Osteoblast (primary cell): ENCODE measurements at regions not wholly inside any gene's neighbourhood (a gene's known extent, or its start where the extent isn't known, plus 50 kb on each side); places are given as distances from the start of the nearest gene placed in this dataset.
A peak's percentile ranks its signal among the peaks of the same experiment; 100 is the strongest.

ENCODE experiments used
- DNase-seq: peaks from one replicate; pipeline ENCODE4 v3.0.0; 2011; ENCODE audit warnings: low spot score, mixed read lengths; ENCODE audit not compliant: insufficient read length; ENCODE audit errors: missing footprints
- H2AFZ ChIP-seq: 2 replicates; pipeline ENCODE4 v1.6.0; 2011; ENCODE audit warnings: mild to moderate bottlenecking, low read length
- H3K27ac ChIP-seq: 2 replicates; pipeline ENCODE4 v1.5.1; 2011; ENCODE audit warnings: mild to moderate bottlenecking, low read depth, low read length, moderate library complexity
- H3K27me3 ChIP-seq: 2 replicates; pipeline ENCODE4 v1.6.0; 2012; ENCODE audit warnings: mild to moderate bottlenecking, control low read depth, inconsistent platforms, low read length, moderate library complexity; ENCODE audit not compliant: insufficient read depth
- H3K36me3 ChIP-seq: 2 replicates; pipeline ENCODE4 v1.5.1; 2011; ENCODE audit warnings: mild to moderate bottlenecking, low read length, control low read depth, moderate library complexity; ENCODE audit not compliant: insufficient read depth
- H3K4me1 ChIP-seq: 2 replicates; pipeline ENCODE4 v1.5.1; 2011; ENCODE audit warnings: mild to moderate bottlenecking, low read length, control low read depth, moderate library complexity; ENCODE audit not compliant: insufficient read depth
- H3K4me2 ChIP-seq: 2 replicates; pipeline ENCODE4 v1.6.0; 2011; ENCODE audit warnings: mild to moderate bottlenecking, low read length; ENCODE audit not compliant: insufficient read depth
- H3K4me3 ChIP-seq: fragments of 200-600 bp; sonication (generic); 3 replicates; pipeline ENCODE4 v1.5.1; 2012; ENCODE audit warnings: mild to moderate bottlenecking, low read length, inconsistent platforms; ENCODE audit not compliant: insufficient read depth
- H3K79me2 ChIP-seq: 2 replicates; pipeline ENCODE4 v1.6.0; 2012; ENCODE audit warnings: mild to moderate bottlenecking, low read length, control low read depth, inconsistent platforms; ENCODE audit not compliant: insufficient read depth
- H3K9me3 ChIP-seq: 2 replicates; pipeline ENCODE4 v1.5.1; 2011; ENCODE audit warnings: low read depth, low read length, control low read depth
- H4K20me1 ChIP-seq: 2 replicates; pipeline ENCODE4 v1.6.0; 2012; ENCODE audit warnings: mild to moderate bottlenecking, low read length, control low read depth; ENCODE audit not compliant: insufficient read depth
- TF ChIP-seq, protein P1 (sequence below): IDR thresholded peaks from 2 replicates; pipeline ENCODE4 v1.5.1; 2011; ENCODE audit warnings: mild to moderate bottlenecking, low read depth, low read length, moderate library complexity; ENCODE audit errors: extremely low read depth

DNA sequence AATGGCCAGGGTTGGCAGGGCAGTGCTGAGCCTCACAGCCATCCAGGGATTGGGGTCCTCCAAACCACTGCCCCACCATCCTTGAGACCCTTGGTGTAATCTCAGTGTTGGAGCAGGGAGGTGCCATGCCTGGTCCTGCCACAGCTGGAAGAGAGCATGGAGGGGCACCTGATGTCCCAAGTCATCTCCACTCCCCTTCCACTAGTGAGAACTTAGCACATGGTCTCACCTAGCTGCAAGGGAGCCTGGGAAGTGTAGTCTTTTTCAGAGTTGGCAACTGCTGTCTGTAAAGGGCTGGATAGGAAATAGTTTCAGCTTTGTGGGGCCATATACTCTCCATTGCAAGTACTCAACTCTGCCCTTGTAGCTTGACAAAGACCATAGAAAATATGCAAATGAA, 238.7 kb downstream of the RPS24 start:
- Histone ChIP-seq H3K4me2 (no peak overlapping the region), H4K20me1 (no peaks in the 10 kb centered on the region), H3K9me3 (peaks cover 5% of the 10 kb centered on the region), H3K27me3 (no peaks in the 10 kb centered on the region), H2AFZ (no peak overlapping the region), H3K79me2 (no peaks in the 10 kb centered on the region), H3K4me3 (no peak overlapping the region), H3K27ac (no peak overlapping the region), H3K36me3 (no peaks in the 10 kb centered on the region), H3K4me1 (peaks cover 5% of the 10 kb centered on the region)
- TF ChIP-seq, protein P1, sequence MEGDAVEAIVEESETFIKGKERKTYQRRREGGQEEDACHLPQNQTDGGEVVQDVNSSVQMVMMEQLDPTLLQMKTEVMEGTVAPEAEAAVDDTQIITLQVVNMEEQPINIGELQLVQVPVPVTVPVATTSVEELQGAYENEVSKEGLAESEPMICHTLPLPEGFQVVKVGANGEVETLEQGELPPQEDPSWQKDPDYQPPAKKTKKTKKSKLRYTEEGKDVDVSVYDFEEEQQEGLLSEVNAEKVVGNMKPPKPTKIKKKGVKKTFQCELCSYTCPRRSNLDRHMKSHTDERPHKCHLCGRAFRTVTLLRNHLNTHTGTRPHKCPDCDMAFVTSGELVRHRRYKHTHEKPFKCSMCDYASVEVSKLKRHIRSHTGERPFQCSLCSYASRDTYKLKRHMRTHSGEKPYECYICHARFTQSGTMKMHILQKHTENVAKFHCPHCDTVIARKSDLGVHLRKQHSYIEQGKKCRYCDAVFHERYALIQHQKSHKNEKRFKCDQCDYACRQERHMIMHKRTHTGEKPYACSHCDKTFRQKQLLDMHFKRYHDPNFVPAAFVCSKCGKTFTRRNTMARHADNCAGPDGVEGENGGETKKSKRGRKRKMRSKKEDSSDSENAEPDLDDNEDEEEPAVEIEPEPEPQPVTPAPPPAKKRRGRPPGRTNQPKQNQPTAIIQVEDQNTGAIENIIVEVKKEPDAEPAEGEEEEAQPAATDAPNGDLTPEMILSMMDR = no peak
- no peak for DNase-seq

DNA sequence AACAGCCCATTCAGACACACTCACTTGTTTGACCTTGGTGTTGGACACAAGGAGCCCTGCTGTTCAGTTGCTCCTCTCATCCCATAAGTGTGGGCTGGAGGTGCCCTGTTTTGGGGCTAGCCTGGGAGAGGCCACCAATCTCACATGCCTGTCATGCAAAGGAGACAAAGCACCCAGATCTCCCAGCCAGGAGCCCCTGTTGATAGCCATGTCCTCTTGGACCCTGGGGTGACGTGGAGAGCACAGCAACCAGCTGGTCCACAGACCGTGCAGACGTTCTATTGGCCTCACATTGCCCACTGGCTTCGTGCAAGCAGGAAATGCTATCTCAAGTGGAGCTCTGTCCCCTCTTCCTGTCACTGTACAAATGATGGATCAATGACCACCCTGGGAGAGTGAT, 240.8 kb downstream of the RPS24 start:
- Histone ChIP-seq H3K79me2 (no peaks in the 10 kb centered on the region), H3K4me3 (no peak overlapping the region), H3K27me3 (no peaks in the 10 kb centered on the region), H3K36me3 (no peaks in the 10 kb centered on the region), H4K20me1 (no peaks in the 10 kb centered on the region), H3K4me1 (no peaks in the 10 kb centered on the region), H3K4me2 (no peak overlapping the region), H2AFZ (no peak overlapping the region), H3K9me3 (peaks cover 5% of the 10 kb centered on the region), H3K27ac (no peak overlapping the region)
- no peak for DNase-seq
- TF ChIP-seq, protein P1 = no peak

DNA sequence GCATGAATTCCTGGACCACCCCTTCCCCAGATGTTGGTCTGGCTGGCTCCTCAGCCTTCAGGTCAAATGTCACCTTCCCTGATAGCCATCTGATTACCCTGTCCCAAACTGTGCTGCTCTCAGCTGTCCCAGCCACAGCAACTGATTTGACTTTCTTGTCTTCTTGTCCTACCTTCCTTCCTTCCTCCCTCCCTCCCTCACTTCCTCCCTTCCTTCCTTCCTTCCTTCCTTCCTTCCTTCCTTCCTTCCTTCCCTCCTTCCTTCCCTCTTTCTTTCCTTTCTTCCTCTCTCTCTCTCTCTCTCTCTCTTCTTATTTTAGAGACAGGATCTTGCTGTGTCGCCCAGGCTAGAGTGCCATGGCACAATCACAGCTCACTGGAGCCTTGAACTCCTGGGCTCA, 242.5 kb downstream of the RPS24 start:
- peaks cover 5% of the 10 kb centered on the region for H3K9me3 ChIP-seq
- no peak overlapping the region for H2AFZ ChIP-seq
- no peak for DNase-seq
- TF ChIP-seq, protein P1 = no peak
- H3K4me2 ChIP-seq = no peak overlapping the region
- no peaks in the 10 kb centered on the region for H4K20me1 ChIP-seq
- no peak overlapping the region for H3K4me3 ChIP-seq
- H3K36me3 ChIP-seq = no peaks in the 10 kb centered on the region
- no peaks in the 10 kb centered on the region for H3K4me1 ChIP-seq
- H3K27me3 ChIP-seq = no peaks in the 10 kb centered on the region
- no peaks in the 10 kb centered on the region for H3K79me2 ChIP-seq
- no peak overlapping the region for H3K27ac ChIP-seq

DNA sequence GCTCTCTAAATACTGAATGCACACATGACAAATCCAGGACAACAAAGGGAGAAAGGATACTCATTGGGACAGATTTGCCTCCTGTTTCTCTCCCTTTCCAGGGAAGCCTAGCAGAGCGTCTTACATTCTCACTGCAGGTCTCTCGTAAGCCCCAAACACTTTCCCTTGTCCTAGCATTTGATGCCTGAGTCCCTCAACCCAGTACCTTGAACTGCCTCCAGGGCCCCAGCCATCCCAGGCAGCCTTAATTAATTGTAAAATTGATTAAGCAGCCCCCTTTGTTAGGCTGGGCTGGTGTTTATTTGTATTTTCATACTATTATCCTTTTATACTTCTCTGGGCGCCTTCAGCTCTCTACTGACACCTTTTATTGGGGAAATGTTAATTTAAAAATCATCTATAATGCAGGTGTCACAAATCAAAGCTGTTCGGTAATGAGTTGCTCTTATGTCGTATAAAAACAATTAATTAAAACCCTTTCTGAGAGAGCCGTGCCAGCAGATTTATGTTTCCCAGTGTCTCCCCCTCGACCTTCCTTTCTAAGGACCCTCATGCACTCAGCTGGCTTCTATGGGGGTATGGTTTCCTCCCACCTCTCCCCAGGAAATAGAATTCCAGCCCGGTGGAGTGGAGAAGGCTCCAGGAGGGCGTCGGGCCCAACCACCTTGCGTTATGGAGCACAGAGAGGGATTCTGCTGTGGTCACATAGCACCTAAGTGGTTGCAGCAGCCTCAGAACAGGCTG, 243.8 kb downstream of the RPS24 start:
- no peaks in the 10 kb centered on the region for H3K36me3 ChIP-seq
- H3K4me3 ChIP-seq = no peak overlapping the region
- DNase-seq = peak; percentile 74
- TF ChIP-seq, protein P1 = no peak
- H3K4me2 ChIP-seq = no peak overlapping the region
- no peaks in the 10 kb centered on the region for H3K9me3 ChIP-seq
- H3K27ac ChIP-seq = peak overlapping the region; percentile 48
- H3K79me2 ChIP-seq = no peaks in the 10 kb centered on the region
- H4K20me1 ChIP-seq = no peaks in the 10 kb centered on the region
- H2AFZ ChIP-seq = peak overlapping the region; percentile 81
- no peaks in the 10 kb centered on the region for H3K4me1 ChIP-seq
- no peaks in the 10 kb centered on the region for H3K27me3 ChIP-seq
